Bronchial epithelial cell (primary cell): ENCODE measurements at regions not wholly inside any gene's neighbourhood (a gene's known extent, or its start where the extent isn't known, plus 50 kb on each side); places are given as distances from the start of the nearest gene placed in this dataset.

Experiments
- DNase-seq: peaks from one replicate; pipeline ENCODE4 v3.0.0-alpha.2; 2010; ENCODE audit warnings: low read depth
- FAIRE-seq: peaks from 2 replicates; lab custom pipeline; 2011; peaks lifted over from hg19 to GRCh38; lab: Jason Lieb, UNC
- H3K27me3 ChIP-seq: 2 replicates; pipeline ENCODE4 v1.5.1; 2011; ENCODE audit warnings: low read length; ENCODE audit not compliant: control insufficient read depth, insufficient read depth
- H3K36me3 ChIP-seq: 2 replicates; pipeline ENCODE4 v1.5.1; 2011; ENCODE audit warnings: low read length; ENCODE audit not compliant: control insufficient read depth, insufficient read depth
- H3K4me3 ChIP-seq: 2 replicates; pipeline ENCODE4 v1.5.1; 2011; ENCODE audit warnings: mild to moderate bottlenecking, low read depth, low read length, control low read depth
- CTCF ChIP-seq: IDR thresholded peaks from 2 replicates; pipeline ENCODE4 v1.5.1; 2011; ENCODE audit warnings: mild to moderate bottlenecking, moderate library complexity, low read length, control low read depth, inconsistent platforms; ENCODE audit not compliant: insufficient read depth, severe bottlenecking

GRCh38 chr2:41958251-41958650, 89.6 kb upstream of the PKDCC start:
- TF ChIP-seq CTCF: no peak
- Histone ChIP-seq H3K36me3 (no peaks in the 10 kb centered on the region), H3K4me3 (no peak overlapping the region), H3K27me3 (peaks cover 8% of the 10 kb centered on the region)
- DNase-seq (no peak), FAIRE-seq (no peak)

GRCh38 chr2:41958775-41959174, 89.0 kb upstream of the PKDCC start:
- no peak for DNase-seq
- Histone ChIP-seq H3K27me3 (peaks cover 8% of the 10 kb centered on the region), H3K36me3 (no peaks in the 10 kb centered on the region), H3K4me3 (no peak overlapping the region)
- no peak for TF ChIP-seq CTCF
- FAIRE-seq: no peak

GRCh38 chr2:41959760-41960159, 88.1 kb upstream of the PKDCC start:
- TF ChIP-seq CTCF: no peak
- Histone ChIP-seq H3K27me3 (peaks cover 8% of the 10 kb centered on the region), H3K36me3 (no peaks in the 10 kb centered on the region), H3K4me3 (no peak overlapping the region)
- FAIRE-seq (no peak), DNase-seq (no peak)

- no peak for FAIRE-seq
- no peak for DNase-seq
- Histone ChIP-seq H3K36me3 (no peaks in the 10 kb centered on the region), H3K4me3 (no peak overlapping the region), H3K27me3 (peaks cover 7% of the 10 kb centered on the region)
- no peak for TF ChIP-seq CTCF
Observed at GRCh38 chr2:41962922-41963622, 84.7 kb upstream of the PKDCC start.

GRCh38 chr2:41963661-41964525, 83.9 kb upstream of the PKDCC start:
- H3K36me3 ChIP-seq: no peaks in the 10 kb centered on the region
- H3K4me3 ChIP-seq: no peak overlapping the region
- H3K27me3 ChIP-seq: peaks cover 5% of the 10 kb centered on the region
- no peak for FAIRE-seq
- no peak for DNase-seq
- TF ChIP-seq CTCF: no peak
